ENCODE measurements at regions not wholly inside any gene's neighbourhood (a gene's known extent, or its start where the extent isn't known, plus 50 kb on each side); places are given as distances from the start of the nearest gene placed in this dataset.
"Not testable (repeated sequence)": the region's sequence is repeated elsewhere in the genome, so short reads cannot be mapped to it uniquely, and the experiment has no call there.

GRCh38 chr5:35533156-35533555 is 84.5 kb upstream of the SPEF2 start (continued):
- TF ChIP-seq ELF4 (CRISPR knock-in tag; IDR thresholded peaks at IDR 0.05) (no peak), CHD4 (IDR thresholded peaks at IDR 0.05; ENCODE audit: insufficient read depth, insufficient replicate concordance, low read depth, low read length, poor library complexity, severe bottlenecking) (no peak)

GRCh38 chr5:35531553-35531952 is 86.1 kb upstream of the SPEF2 start:
- DNase-seq (ENCODE audit: extremely low read depth in 1 of 4, low spot score in 3 of 4); H3K36me3 ChIP-seq (ENCODE audit: control insufficient read depth, insufficient read depth, low read length); CTCF ChIA-PET (ENCODE audit: low intra/inter-chr PET ratio); H4K20me1 ChIP-seq (replicated peaks; ENCODE audit: control insufficient read depth, insufficient read depth, low read length); in situ Hi-C loops (cut with MboI); H3K27ac ChIP-seq (ENCODE audit: extremely low read depth, low read depth, low read length); H3K9me1 ChIP-seq (ENCODE audit: control insufficient read depth, insufficient read depth, low read length); H3K4me3 ChIP-seq; H2AFZ ChIP-seq (ENCODE audit: low read depth, low read length); ATAC-seq; intact Hi-C loops (cut with micrococcal nuclease); BruUV-seq (replicated peaks); H3K27me3 ChIP-seq (ENCODE audit: control insufficient read depth in 2 of 2, insufficient read depth in 2 of 2, low read length in 2 of 2); H3K9ac ChIP-seq (ENCODE audit: insufficient read depth in 1 of 2, low read depth in 2 of 2, low read length in 2 of 2); H3K4me1 ChIP-seq (replicated peaks in 1 of 2; ENCODE audit: control insufficient read depth in 2 of 2, insufficient read depth in 2 of 2, low read length in 2 of 2); H3K4me2 ChIP-seq (ENCODE audit: insufficient read depth, low read length); FAIRE-seq; H3K9me3 ChIP-seq (replicated peaks; ENCODE audit: control insufficient read depth, insufficient read depth, low read depth, low read length); H3K79me2 ChIP-seq (ENCODE audit: control insufficient read depth, insufficient read depth, low read length): not testable (repeated sequence)
- WGBS (ENCODE audit: insufficient coverage, low coverage, missing lambda C conversion rate), result 0% methylated on average over 10 of the region's 29 CpGs
- POLR2A ChIA-PET, result interaction anchor here (0.7 kb wide), 1 partner anchor 11 kb away, joined by 3 read pairs; no protein-coding TSS in a partner anchor

- Histone ChIP-seq H3K79me2 (ENCODE audit: control insufficient read depth, insufficient read depth, low read length) (no peaks in the 10 kb centered on the region), H3K27ac (ENCODE audit: extremely low read depth, low read depth, low read length) (no peak overlapping the region), H2AFZ (ENCODE audit: low read depth, low read length) (no peak overlapping the region), H3K4me1 (replicated peaks in 1 of 2; ENCODE audit: control insufficient read depth in 2 of 2, insufficient read depth in 2 of 2, low read length in 2 of 2) (no peaks in the 10 kb centered on the region), H3K9me3 (replicated peaks; ENCODE audit: control insufficient read depth, insufficient read depth, low read depth, low read length) (no peaks in the 10 kb centered on the region), H3K27me3 (ENCODE audit: control insufficient read depth in 2 of 2, insufficient read depth in 2 of 2, low read length in 2 of 2) (no peaks in the 10 kb centered on the region; a peak in 1 of 5 replicates), H4K20me1 (replicated peaks; ENCODE audit: control insufficient read depth, insufficient read depth, low read length) (no peaks in the 10 kb centered on the region), H3K36me3 (ENCODE audit: control insufficient read depth, insufficient read depth, low read length) (no peaks in the 10 kb centered on the region), H3K4me2 (ENCODE audit: insufficient read depth, low read length) (no peak overlapping the region), H3K4me3 (no peak overlapping the region), H3K9me1 (ENCODE audit: control insufficient read depth, insufficient read depth, low read length) (no peaks in the 10 kb centered on the region), H3K9ac (ENCODE audit: insufficient read depth in 1 of 2, low read depth in 2 of 2, low read length in 2 of 2) (no peak overlapping the region)
- intact Hi-C loops (cut with micrococcal nuclease), result no loop called here
- 0% methylated on average over 1 of the region's 1 CpG for WGBS (ENCODE audit: insufficient coverage, low coverage, missing lambda C conversion rate)
- CTCF ChIA-PET (ENCODE audit: low intra/inter-chr PET ratio), result no interaction called here
- POLR2A ChIA-PET, result no interaction called here
- DNase-seq (ENCODE audit: extremely low read depth in 1 of 4, low spot score in 3 of 4) (no peak), ATAC-seq (no peak), FAIRE-seq (no peak)
- BruUV-seq (replicated peaks), result no TSS peak
- in situ Hi-C loops (cut with MboI), result no loop called here
- TF ChIP-seq DACH1 (IDR thresholded peaks at IDR 0.05; ENCODE audit: partially characterized antibody) (no peak), TFE3 (CRISPR knock-in tag; IDR thresholded peaks at IDR 0.05) (no peak), BCLAF1 (IDR thresholded peaks at IDR 0.05; ENCODE audit: borderline replicate concordance in 1 of 2, control insufficient read depth in 1 of 2, low read depth in 2 of 2, low read length in 1 of 2) (no peak), NCOA2 (IDR thresholded peaks at IDR 0.05; ENCODE audit: partially characterized antibody in 2 of 2) (no peak), YBX1 (IDR thresholded peaks at IDR 0.05) (no peak)
Observed at GRCh38 chr5:35518104-35518503, 99.6 kb upstream of the SPEF2 start.
